ENCODE measurements at regions not wholly inside any gene's neighbourhood (a gene's known extent, or its start where the extent isn't known, plus 50 kb on each side); places are given as distances from the start of the nearest gene placed in this dataset.

GRCh38 chr2:239735131-239735828, 289.9 kb downstream of the NDUFA10 start:
- Histone ChIP-seq H3K4me3 (replicated peaks; ENCODE audit: insufficient read depth, low read length) (no peak overlapping the region), H3K27me3 (ENCODE audit: insufficient read depth, poor library complexity, severe bottlenecking) (peaks cover 10% of the 10 kb centered on the region), H3K27ac (replicated peaks) (no peak overlapping the region)
- TF ChIP-seq GABPA (IDR thresholded peaks at IDR 0.05; ENCODE audit: low read depth): no peak
- DNase-seq (ENCODE audit: low read depth in 1 of 2, low spot score in 1 of 2): no peak

GRCh38 chr2:239734436-239735005, 290.6 kb downstream of the NDUFA10 start:
- H3K4me3 ChIP-seq (replicated peaks; ENCODE audit: insufficient read depth, low read length): no peak overlapping the region
- H3K27me3 ChIP-seq (ENCODE audit: insufficient read depth, poor library complexity, severe bottlenecking): peaks cover 7% of the 10 kb centered on the region
- H3K27ac ChIP-seq (replicated peaks): no peak overlapping the region
- TF ChIP-seq SPI1 (IDR thresholded peaks at IDR 0.05; ENCODE audit: borderline replicate concordance, low read depth) (no peak), REST (IDR thresholded peaks at IDR 0.05; ENCODE audit: insufficient replicate concordance, low read depth) (no peak), CTCF (IDR thresholded peaks at IDR 0.05; ENCODE audit: insufficient read depth, low read length) (no peak), POLR2AphosphoS5 (IDR thresholded peaks at IDR 0.05; ENCODE audit: low read depth) (no peak)
- DNase-seq (ENCODE audit: low read depth in 1 of 2, low spot score in 1 of 2): no peak

GRCh38 chr2:239732666-239733010, 292.5 kb downstream of the NDUFA10 start:
- H3K4me3 ChIP-seq (replicated peaks; ENCODE audit: insufficient read depth, low read length): no peak overlapping the region
- TF ChIP-seq REST (IDR thresholded peaks at IDR 0.05; ENCODE audit: insufficient replicate concordance, low read depth) (no peak), SPI1 (IDR thresholded peaks at IDR 0.05; ENCODE audit: borderline replicate concordance, low read depth) (no peak), GABPA (IDR thresholded peaks at IDR 0.05; ENCODE audit: low read depth) (no peak), POLR2AphosphoS5 (IDR thresholded peaks at IDR 0.05; ENCODE audit: low read depth) (no peak), CTCF (IDR thresholded peaks at IDR 0.05; ENCODE audit: insufficient read depth, low read length) (no peak)
- H3K27ac ChIP-seq (replicated peaks): no peak overlapping the region
- H3K27me3 ChIP-seq (ENCODE audit: insufficient read depth, poor library complexity, severe bottlenecking): no peaks in the 10 kb centered on the region
- DNase-seq (ENCODE audit: low read depth in 1 of 2, low spot score in 1 of 2): no peak

GRCh38 chr2:239731998-239732665, 293.0 kb downstream of the NDUFA10 start:
- no peak for DNase-seq (ENCODE audit: low read depth in 1 of 2, low spot score in 1 of 2)
- Histone ChIP-seq H3K27me3 (ENCODE audit: insufficient read depth, poor library complexity, severe bottlenecking) (no peaks in the 10 kb centered on the region), H3K4me3 (replicated peaks; ENCODE audit: insufficient read depth, low read length) (no peak overlapping the region), H3K27ac (replicated peaks) (no peak overlapping the region)
- TF ChIP-seq REST (IDR thresholded peaks at IDR 0.05; ENCODE audit: insufficient replicate concordance, low read depth) (no peak), SPI1 (IDR thresholded peaks at IDR 0.05; ENCODE audit: borderline replicate concordance, low read depth) (no peak), CTCF (IDR thresholded peaks at IDR 0.05; ENCODE audit: insufficient read depth, low read length) (no peak), POLR2AphosphoS5 (IDR thresholded peaks at IDR 0.05; ENCODE audit: low read depth) (no peak), GABPA (IDR thresholded peaks at IDR 0.05; ENCODE audit: low read depth) (no peak)
